ENCODE measurements at regions not wholly inside any gene's neighbourhood (a gene's known extent, or its start where the extent isn't known, plus 50 kb on each side); places are given as distances from the start of the nearest gene placed in this dataset.

DNA sequence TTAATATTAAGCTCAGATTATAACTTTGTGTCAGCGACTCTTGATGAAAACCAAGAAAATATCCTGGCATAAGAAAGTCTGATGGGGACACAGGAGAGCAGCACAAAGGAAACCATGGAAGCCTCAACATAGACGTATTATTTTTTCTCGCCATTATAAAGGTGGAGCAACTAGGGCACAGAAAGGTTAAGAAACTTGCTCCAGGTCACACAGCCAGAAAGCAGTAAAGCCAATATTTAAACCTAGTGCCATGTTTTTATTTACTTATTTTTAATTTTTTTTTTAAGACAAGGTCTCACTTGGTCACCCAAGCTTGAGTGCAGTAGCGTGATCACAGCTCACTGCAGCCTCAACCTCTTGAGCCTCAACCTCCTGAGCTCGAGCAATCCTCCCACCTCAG is 259.3 kb downstream of the PREX1 start:
- TF ChIP-seq, protein P1, sequence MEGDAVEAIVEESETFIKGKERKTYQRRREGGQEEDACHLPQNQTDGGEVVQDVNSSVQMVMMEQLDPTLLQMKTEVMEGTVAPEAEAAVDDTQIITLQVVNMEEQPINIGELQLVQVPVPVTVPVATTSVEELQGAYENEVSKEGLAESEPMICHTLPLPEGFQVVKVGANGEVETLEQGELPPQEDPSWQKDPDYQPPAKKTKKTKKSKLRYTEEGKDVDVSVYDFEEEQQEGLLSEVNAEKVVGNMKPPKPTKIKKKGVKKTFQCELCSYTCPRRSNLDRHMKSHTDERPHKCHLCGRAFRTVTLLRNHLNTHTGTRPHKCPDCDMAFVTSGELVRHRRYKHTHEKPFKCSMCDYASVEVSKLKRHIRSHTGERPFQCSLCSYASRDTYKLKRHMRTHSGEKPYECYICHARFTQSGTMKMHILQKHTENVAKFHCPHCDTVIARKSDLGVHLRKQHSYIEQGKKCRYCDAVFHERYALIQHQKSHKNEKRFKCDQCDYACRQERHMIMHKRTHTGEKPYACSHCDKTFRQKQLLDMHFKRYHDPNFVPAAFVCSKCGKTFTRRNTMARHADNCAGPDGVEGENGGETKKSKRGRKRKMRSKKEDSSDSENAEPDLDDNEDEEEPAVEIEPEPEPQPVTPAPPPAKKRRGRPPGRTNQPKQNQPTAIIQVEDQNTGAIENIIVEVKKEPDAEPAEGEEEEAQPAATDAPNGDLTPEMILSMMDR (IDR thresholded peaks at IDR 0.05; ENCODE audit: low read depth, low read length) = no peak
- no peak for TF ChIP-seq POLR2A (IDR thresholded peaks at IDR 0.05; ENCODE audit: extremely low read depth, insufficient read length)
- TF ChIP-seq, protein P2, sequence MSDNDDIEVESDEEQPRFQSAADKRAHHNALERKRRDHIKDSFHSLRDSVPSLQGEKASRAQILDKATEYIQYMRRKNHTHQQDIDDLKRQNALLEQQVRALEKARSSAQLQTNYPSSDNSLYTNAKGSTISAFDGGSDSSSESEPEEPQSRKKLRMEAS (IDR thresholded peaks at IDR 0.05; ENCODE audit: low read depth, low read length) = no peak
